GM12875 (cell line): ENCODE measurements at regions not wholly inside any gene's neighbourhood (a gene's known extent, or its start where the extent isn't known, plus 50 kb on each side); places are given as distances from the start of the nearest gene placed in this dataset.

Experiments used
- H3K4me3 ChIP-seq: one replicate; pipeline ENCODE4 v1.5.1; 2011; ENCODE audit warnings: low read depth, low read length, control low read depth
- TF ChIP-seq, protein P1 (sequence below): IDR thresholded peaks from 2 replicates; pipeline ENCODE4 v1.5.1; 2011; ENCODE audit warnings: low read depth, mild to moderate bottlenecking, control low read depth, inconsistent platforms, low read length, moderate library complexity, borderline replicate concordance; ENCODE audit not compliant: insufficient read depth

DNA sequence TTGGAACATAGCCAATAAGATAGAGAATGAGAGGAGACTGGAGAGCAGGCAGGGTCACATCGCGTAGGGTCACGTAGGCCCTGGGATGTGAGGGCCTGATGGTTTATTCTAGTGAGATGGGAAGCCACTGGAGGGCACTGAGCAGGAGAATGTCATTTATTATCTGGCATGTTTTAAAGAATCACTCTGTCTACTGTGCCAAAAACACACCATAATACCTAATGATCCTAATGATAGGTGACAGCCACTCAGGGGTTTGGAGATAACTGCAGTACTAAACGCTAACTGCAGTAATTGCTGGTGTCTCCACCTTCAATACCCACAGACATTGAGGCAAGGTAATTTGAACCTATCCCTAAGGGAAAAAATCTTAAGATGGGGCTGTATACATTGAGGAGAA is 185.4 kb downstream of the TTLL7 start:
- TF ChIP-seq, protein P1, sequence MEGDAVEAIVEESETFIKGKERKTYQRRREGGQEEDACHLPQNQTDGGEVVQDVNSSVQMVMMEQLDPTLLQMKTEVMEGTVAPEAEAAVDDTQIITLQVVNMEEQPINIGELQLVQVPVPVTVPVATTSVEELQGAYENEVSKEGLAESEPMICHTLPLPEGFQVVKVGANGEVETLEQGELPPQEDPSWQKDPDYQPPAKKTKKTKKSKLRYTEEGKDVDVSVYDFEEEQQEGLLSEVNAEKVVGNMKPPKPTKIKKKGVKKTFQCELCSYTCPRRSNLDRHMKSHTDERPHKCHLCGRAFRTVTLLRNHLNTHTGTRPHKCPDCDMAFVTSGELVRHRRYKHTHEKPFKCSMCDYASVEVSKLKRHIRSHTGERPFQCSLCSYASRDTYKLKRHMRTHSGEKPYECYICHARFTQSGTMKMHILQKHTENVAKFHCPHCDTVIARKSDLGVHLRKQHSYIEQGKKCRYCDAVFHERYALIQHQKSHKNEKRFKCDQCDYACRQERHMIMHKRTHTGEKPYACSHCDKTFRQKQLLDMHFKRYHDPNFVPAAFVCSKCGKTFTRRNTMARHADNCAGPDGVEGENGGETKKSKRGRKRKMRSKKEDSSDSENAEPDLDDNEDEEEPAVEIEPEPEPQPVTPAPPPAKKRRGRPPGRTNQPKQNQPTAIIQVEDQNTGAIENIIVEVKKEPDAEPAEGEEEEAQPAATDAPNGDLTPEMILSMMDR: no peak
- no peak overlapping the region for H3K4me3 ChIP-seq

GRCh38 chr1:83810144-83810543 is 188.8 kb downstream of the TTLL7 start:
- no peak overlapping the region for H3K4me3 ChIP-seq
- TF ChIP-seq, protein P1: no peak

DNA sequence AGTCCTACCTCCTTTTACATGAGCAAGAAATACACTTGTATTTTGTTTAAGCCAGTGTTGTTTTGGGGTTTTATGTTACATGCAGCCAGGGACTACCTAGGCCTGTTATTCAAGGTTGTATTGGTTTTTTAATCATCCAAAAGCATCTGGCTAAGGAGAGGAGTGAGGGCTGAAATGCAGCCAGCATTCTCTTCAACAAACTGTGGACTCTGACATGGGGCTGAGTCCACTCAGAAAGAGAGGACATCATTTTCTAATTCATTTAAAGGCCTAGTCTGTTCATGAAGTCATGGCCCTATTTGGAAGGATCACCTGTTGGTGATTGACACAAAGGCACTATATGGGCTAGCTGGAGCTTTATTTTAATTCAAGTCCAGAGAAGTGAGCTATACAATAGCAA is 190.4 kb downstream of the TTLL7 start:
- H3K4me3 ChIP-seq: no peak overlapping the region
- TF ChIP-seq, protein P1: no peak

DNA sequence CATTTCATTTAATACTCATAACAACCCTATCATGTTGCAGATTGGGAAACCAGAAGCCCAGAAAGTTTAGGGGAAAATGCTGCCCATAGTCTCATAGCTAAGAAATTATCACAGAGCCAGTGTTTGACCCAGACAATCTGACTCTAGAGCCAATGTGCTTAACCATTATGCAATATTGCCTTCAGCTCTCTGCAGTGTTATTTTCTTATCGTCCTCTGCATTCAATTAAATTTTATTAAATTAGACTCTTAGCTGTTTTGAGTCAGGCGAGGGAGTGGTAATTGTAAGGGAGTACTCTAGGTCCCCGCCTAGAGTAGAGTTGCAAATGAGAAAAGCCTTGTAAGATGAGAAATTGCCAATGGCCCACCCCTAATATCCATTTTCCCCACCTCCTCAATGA is 191.1 kb downstream of the TTLL7 start:
- H3K4me3 ChIP-seq: no peak overlapping the region
- TF ChIP-seq, protein P1: no peak

- no peak overlapping the region for H3K4me3 ChIP-seq
- TF ChIP-seq, protein P1: no peak
These were observed 191.7 kb downstream of the TTLL7 start for GRCh38 chr1:83807231-83807630.

DNA sequence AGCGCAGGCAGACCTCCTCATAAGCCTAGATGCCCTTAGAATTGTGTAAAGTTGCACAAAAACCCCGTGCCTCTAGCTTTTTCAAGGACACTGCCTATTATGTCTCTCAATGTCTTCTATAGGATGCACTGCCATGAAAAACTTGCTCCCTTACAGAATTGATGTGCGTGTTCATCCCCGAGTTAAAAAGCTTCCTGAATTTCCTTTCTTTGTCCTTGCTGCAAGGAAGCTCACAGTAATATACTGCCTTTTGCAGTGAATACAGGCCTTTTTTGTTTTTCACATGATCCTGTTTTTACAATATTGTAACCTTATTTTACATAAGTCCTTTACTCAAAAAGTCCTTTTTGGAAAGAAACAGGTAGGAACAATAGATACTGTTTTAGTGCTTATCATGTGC is 193.0 kb downstream of the TTLL7 start:
- no peak overlapping the region for H3K4me3 ChIP-seq
- TF ChIP-seq, protein P1: no peak

DNA sequence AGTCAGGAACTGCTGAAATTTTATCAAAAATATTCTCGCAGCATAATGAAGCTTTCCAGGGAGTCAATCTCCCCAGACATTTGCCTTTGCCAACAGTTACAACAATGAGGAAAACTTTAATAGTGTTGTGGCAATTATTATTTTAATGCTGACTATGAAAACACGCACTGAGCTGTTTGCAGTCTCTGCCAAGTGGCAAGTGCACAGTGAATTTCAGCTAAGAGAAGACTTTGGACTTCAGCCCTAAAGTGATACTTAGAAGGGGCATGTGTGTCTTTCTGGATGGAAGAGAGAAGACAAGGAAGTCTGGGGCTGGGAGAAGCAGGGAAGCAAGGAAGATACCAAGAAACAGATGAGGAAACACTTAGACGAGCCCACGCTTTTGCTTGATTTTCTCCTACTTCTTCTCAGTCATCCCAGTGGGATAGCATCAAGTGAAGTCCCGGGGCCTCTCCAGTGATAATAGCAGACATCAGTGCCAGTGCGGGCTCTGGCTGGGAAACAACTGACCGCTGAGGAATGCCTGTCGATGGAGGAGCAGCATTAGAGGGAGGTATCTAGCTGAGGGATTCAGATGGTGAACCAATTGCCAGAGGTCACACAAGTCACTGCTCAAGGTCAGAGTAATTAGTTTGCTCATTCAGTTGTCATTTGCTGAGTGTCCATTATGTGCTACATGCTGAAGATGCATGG is 196.3 kb downstream of the TTLL7 start:
- no peak overlapping the region for H3K4me3 ChIP-seq
- TF ChIP-seq, protein P1: no peak
